H9 (cell line): ENCODE measurements at regions not wholly inside any gene's neighbourhood (a gene's known extent, or its start where the extent isn't known, plus 50 kb on each side); places are given as distances from the start of the nearest gene placed in this dataset.

Experiments used
- DNase-seq: peaks from one replicate; pipeline ENCODE4 v3.0.0-alpha.2; 2017
- H2AFZ ChIP-seq: one replicate; pipeline ENCODE4 v1.6.1; 2013; ENCODE audit warnings: mild to moderate bottlenecking, low read length, control low read depth, moderate library complexity
- H2AK5ac ChIP-seq: 2 replicates; pipeline ENCODE4 v1.6.1; 2013; ENCODE audit warnings: low read length, control low read depth, mixed read lengths; ENCODE audit not compliant: insufficient read length
- H2BK120ac ChIP-seq: one replicate; pipeline ENCODE4 v1.6.1; 2013; ENCODE audit warnings: low read depth, mild to moderate bottlenecking, low read length, control low read depth, inconsistent platforms; ENCODE audit not compliant: poor library complexity, severe bottlenecking
- H2BK12ac ChIP-seq: 2 replicates; pipeline ENCODE4 v1.6.1; 2013; ENCODE audit warnings: low read length, control low read depth, mixed read lengths, low read depth; ENCODE audit not compliant: insufficient read length
- H2BK15ac ChIP-seq: 2 replicates; pipeline ENCODE4 v1.6.1; 2013; ENCODE audit warnings: low read depth, low read length, control low read depth
- H2BK20ac ChIP-seq: one replicate; pipeline ENCODE4 v1.6.1; 2013; ENCODE audit warnings: low read depth, mild to moderate bottlenecking, low read length, control low read depth, inconsistent platforms; ENCODE audit not compliant: poor library complexity, severe bottlenecking
- H2BK5ac ChIP-seq: 2 replicates; pipeline ENCODE4 v1.6.1; 2013; ENCODE audit warnings: low read length, control low read depth, mixed read lengths; ENCODE audit not compliant: insufficient read length
- H3K14ac ChIP-seq: 2 replicates; pipeline ENCODE4 v1.6.1; 2013; ENCODE audit warnings: low read length, control low read depth; ENCODE audit not compliant: insufficient read depth
- H3K18ac ChIP-seq: 2 replicates; pipeline ENCODE4 v1.6.1; 2013; ENCODE audit warnings: low read depth, mild to moderate bottlenecking, mixed read lengths, low read length, control low read depth; ENCODE audit not compliant: insufficient read length
- H3K23ac ChIP-seq: 2 replicates; pipeline ENCODE4 v1.6.1; 2013; ENCODE audit warnings: low read length, control low read depth, mixed read lengths, low read depth; ENCODE audit not compliant: insufficient read length
- H3K23me2 ChIP-seq: 2 replicates; pipeline ENCODE4 v1.6.1; 2013; ENCODE audit warnings: low read depth, mild to moderate bottlenecking, mixed read lengths, low read length, control low read depth; ENCODE audit not compliant: insufficient read length, poor library complexity, severe bottlenecking
- H3K27ac ChIP-seq: 2 replicates; pipeline ENCODE4 v1.5.1; 2013; ENCODE audit warnings: low read length, control low read depth, mixed read lengths, low read depth; ENCODE audit not compliant: insufficient read length
- H3K27me3 ChIP-seq: 2 replicates; pipeline ENCODE4 v1.6.1; 2013; ENCODE audit warnings: low read length, control low read depth, inconsistent platforms; ENCODE audit not compliant: insufficient read depth
- H3K4ac ChIP-seq: 2 replicates; pipeline ENCODE4 v1.6.1; 2013; ENCODE audit warnings: low read depth, mild to moderate bottlenecking, control low read depth, inconsistent platforms, low read length, moderate library complexity
- H3K4me1 ChIP-seq: 2 replicates; pipeline ENCODE4 v1.6.1; 2013; ENCODE audit warnings: low read length, control low read depth, inconsistent platforms; ENCODE audit not compliant: insufficient read depth
- H3K4me2 ChIP-seq: 2 replicates; pipeline ENCODE4 v1.6.1; 2013; ENCODE audit warnings: low read length, control low read depth, mixed read lengths; ENCODE audit not compliant: insufficient read length, insufficient read depth
- H3K56ac ChIP-seq: 2 replicates; pipeline ENCODE4 v1.6.1; 2013; ENCODE audit warnings: low read depth, mild to moderate bottlenecking, mixed read lengths, low read length, control low read depth; ENCODE audit not compliant: insufficient read length
- H3K79me1 ChIP-seq: 2 replicates; pipeline ENCODE4 v1.6.1; 2013; ENCODE audit warnings: low read depth, mild to moderate bottlenecking, moderate library complexity, low read length, control low read depth, inconsistent platforms; ENCODE audit not compliant: insufficient read depth, poor library complexity, severe bottlenecking
- H3K79me2 ChIP-seq: 2 replicates; pipeline ENCODE4 v1.6.1; 2013; ENCODE audit warnings: low read length, control low read depth, inconsistent platforms; ENCODE audit not compliant: insufficient read depth
- H3K9ac ChIP-seq: 2 replicates; pipeline ENCODE4 v1.6.1; 2013; ENCODE audit warnings: low read length, control low read depth, mixed read lengths; ENCODE audit not compliant: insufficient read length; ENCODE audit errors: extremely low read depth
- H3K9me3 ChIP-seq: one replicate; pipeline ENCODE4 v1.6.1; 2013; ENCODE audit warnings: low read depth, low read length, inconsistent platforms; ENCODE audit not compliant: control insufficient read depth
- H3T11ph ChIP-seq: one replicate; pipeline ENCODE4 v1.6.1; 2013; ENCODE audit warnings: mild to moderate bottlenecking, low read length, control low read depth, inconsistent platforms
- H4K20me1 ChIP-seq: one replicate; pipeline ENCODE4 v1.6.1; 2013; ENCODE audit not compliant: control insufficient read depth, insufficient read length, insufficient read depth
- H4K5ac ChIP-seq: 2 replicates; pipeline ENCODE4 v1.6.1; 2013; ENCODE audit warnings: low read depth, mild to moderate bottlenecking, mixed read lengths, low read length, control low read depth; ENCODE audit not compliant: insufficient read length
- H4K8ac ChIP-seq: replicated peaks from 2 replicates; pipeline ENCODE4 v1.6.1; 2013; ENCODE audit warnings: low read length, control low read depth, mixed read lengths, low read depth; ENCODE audit not compliant: insufficient read length
- H4K91ac ChIP-seq: 2 replicates; pipeline ENCODE4 v1.6.1; 2013; ENCODE audit warnings: low read depth, mild to moderate bottlenecking, moderate library complexity, mixed read lengths, low read length, control low read depth; ENCODE audit not compliant: insufficient read length
- H3K27ac Mint-ChIP-seq, 3 experiments: 2 replicates in 2 of 3; 3 replicates in 1 of 3; pipeline ENCODE4 v1.8.0; 2020 to 2021; ENCODE audit warnings: mixed read lengths in 3 of 3, mild to moderate bottlenecking in 1 of 3, moderate library complexity in 1 of 3
- H3K27me3 Mint-ChIP-seq: 2 replicates; pipeline ENCODE4 v1.8.0; 2021; ENCODE audit warnings: low read depth, mild to moderate bottlenecking, moderate library complexity, mixed read lengths
- H3K36me3 Mint-ChIP-seq, 3 experiments: 2 replicates in 2 of 3; 3 replicates in 1 of 3; pipeline ENCODE4 v1.8.0; 2020 to 2021; ENCODE audit warnings: low read depth in 3 of 3, mixed read lengths in 3 of 3; ENCODE audit not compliant: insufficient read depth in 1 of 3
- H3K4me1 Mint-ChIP-seq, 2 experiments: 2 replicates each; pipeline ENCODE4 v1.8.0; 2020; ENCODE audit warnings: mixed read lengths in 2 of 2
- H3K4me3 Mint-ChIP-seq, 2 experiments: 2 replicates in 1 of 2; 3 replicates in 1 of 2; pipeline ENCODE4 v1.8.0; 2020 to 2021; ENCODE audit warnings: mild to moderate bottlenecking in 2 of 2, mixed read lengths in 2 of 2, moderate library complexity in 1 of 2
- H3K9me3 Mint-ChIP-seq, 2 experiments: 2 replicates in 1 of 2; 3 replicates in 1 of 2; pipeline ENCODE4 v1.8.0; 2020; ENCODE audit warnings: mild to moderate bottlenecking in 2 of 2, mixed read lengths in 2 of 2, moderate library complexity in 1 of 2
- WGBS: extraction: QIAGEN DNeasy Blood & Tissue Kit; methylation state at CpG from one replicate; pipeline ENCODE4 v1.1.7; 2013; ENCODE audit warnings: missing lambda C conversion rate, low lambda C conversion rate, mixed read lengths; ENCODE audit not compliant: insufficient read length; ENCODE audit errors: extremely low coverage; 5-methylcytosine and 5-hydroxymethylcytosine counted together
- TF ChIP-seq, protein P1 (sequence below): fragments of 200-600 bp; sonication (generic); conservative IDR thresholded peaks from 3 replicates; pipeline ENCODE4 v1.8.0; 2021; ENCODE audit warnings: antibody characterized with exemption, mild to moderate bottlenecking

- H3K79me1 ChIP-seq: no peaks in the 10 kb centered on the region
- Mint-ChIP-seq H3K4me1 (no peaks in the 10 kb centered on the region), H3K36me3 (no peaks in the 10 kb centered on the region), H3K27ac (no peak overlapping the region), H3K9me3 (no peaks in the 10 kb centered on the region), H3K27me3 (peaks cover 12% of the 10 kb centered on the region; the same call in 1 of the 2 replicates), H3K4me3 (no peak overlapping the region)
- no peak overlapping the region for H2BK120ac ChIP-seq
- H2BK12ac ChIP-seq: no peak overlapping the region
- no peak overlapping the region for H3K27ac ChIP-seq
- no peak overlapping the region for H3K4ac ChIP-seq
- no peak overlapping the region for H2BK20ac ChIP-seq
- H4K8ac ChIP-seq: no peak overlapping the region
- no peak overlapping the region for H2AFZ ChIP-seq
- H3K4me1 ChIP-seq: no peaks in the 10 kb centered on the region
- H3K56ac ChIP-seq: no peak overlapping the region
- no peaks in the 10 kb centered on the region for H3K27me3 ChIP-seq
- 100% methylated on average over 1 of the region's 2 CpGs for WGBS
- H4K5ac ChIP-seq: no peak overlapping the region
- H3K79me2 ChIP-seq: no peaks in the 10 kb centered on the region
- no peak overlapping the region for H3K18ac ChIP-seq
- no peak overlapping the region for H3T11ph ChIP-seq
- H2AK5ac ChIP-seq: no peak overlapping the region
- H3K4me2 ChIP-seq: no peak overlapping the region
- no peak for DNase-seq
- H4K20me1 ChIP-seq: no peaks in the 10 kb centered on the region
- H3K14ac ChIP-seq: no peak overlapping the region
- H3K9me3 ChIP-seq: no peaks in the 10 kb centered on the region
- H2BK15ac ChIP-seq: no peak overlapping the region
- no peaks in the 10 kb centered on the region for H3K23me2 ChIP-seq
- H4K91ac ChIP-seq: no peak overlapping the region
- H2BK5ac ChIP-seq: no peak overlapping the region
- no peak overlapping the region for H3K9ac ChIP-seq
- H3K23ac ChIP-seq: no peak overlapping the region
- TF ChIP-seq, protein P1, sequence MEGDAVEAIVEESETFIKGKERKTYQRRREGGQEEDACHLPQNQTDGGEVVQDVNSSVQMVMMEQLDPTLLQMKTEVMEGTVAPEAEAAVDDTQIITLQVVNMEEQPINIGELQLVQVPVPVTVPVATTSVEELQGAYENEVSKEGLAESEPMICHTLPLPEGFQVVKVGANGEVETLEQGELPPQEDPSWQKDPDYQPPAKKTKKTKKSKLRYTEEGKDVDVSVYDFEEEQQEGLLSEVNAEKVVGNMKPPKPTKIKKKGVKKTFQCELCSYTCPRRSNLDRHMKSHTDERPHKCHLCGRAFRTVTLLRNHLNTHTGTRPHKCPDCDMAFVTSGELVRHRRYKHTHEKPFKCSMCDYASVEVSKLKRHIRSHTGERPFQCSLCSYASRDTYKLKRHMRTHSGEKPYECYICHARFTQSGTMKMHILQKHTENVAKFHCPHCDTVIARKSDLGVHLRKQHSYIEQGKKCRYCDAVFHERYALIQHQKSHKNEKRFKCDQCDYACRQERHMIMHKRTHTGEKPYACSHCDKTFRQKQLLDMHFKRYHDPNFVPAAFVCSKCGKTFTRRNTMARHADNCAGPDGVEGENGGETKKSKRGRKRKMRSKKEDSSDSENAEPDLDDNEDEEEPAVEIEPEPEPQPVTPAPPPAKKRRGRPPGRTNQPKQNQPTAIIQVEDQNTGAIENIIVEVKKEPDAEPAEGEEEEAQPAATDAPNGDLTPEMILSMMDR: no peak
These were observed 131.9 kb downstream of the DAD1 start for GRCh38 chr14:22456998-22457594.
